ENCODE measurements at regions not wholly inside any gene's neighbourhood (a gene's known extent, or its start where the extent isn't known, plus 50 kb on each side); places are given as distances from the start of the nearest gene placed in this dataset.
A peak's percentile ranks its signal among the peaks of the same experiment; 100 is the strongest.
"Not testable (repeated sequence)": the region's sequence is repeated elsewhere in the genome, so short reads cannot be mapped to it uniquely, and the experiment has no call there.

GRCh38 chr12:102726686-102727085 lies 190.4 kb downstream of the PAH start:
- DNase-seq = no peak

DNA sequence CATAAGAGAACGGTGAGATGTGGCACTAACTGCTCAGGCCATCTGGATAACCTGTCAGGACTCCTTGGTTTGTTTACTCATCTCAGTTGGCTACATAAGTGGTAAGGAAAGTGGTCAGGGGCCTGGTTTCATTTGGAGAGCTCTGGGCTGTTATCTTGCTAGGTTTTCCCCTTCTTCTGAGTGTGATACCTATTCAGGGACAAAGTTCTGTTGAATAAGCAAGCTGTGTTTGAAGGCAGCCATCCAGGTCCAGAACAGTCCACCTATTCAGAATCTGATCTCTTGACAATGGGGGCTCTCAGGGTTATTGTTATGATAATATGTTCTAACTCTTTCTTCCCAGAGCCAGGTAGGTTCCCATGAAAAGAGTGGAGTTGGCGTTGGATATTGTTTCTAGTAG lies 194.9 kb downstream of the PAH start:
- DNase-seq = no peak

DNA sequence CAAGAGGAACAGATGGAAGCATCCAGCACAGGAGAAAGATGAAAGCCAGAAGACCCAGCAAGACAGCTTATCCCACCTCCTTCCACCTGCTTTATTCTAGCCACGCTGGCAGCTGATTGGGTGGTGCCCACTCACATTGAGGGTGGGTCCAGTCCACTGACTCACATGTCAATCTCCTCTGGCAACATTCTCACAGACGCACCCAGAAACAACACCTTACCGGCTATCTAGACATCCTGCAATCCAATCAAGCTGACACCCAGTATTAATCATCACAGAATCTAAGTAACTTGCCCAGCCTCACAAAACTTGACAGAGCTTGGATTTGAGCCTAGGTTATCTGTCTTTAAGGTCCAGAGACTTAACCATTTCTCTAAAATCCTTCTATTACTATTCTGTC lies 208.9 kb downstream of the PAH start:
- DNase-seq = no peak

GRCh38 chr12:102702447-102703114 lies 214.5 kb downstream of the PAH start:
- peak; percentile 6 to 31 for DNase-seq

DNA sequence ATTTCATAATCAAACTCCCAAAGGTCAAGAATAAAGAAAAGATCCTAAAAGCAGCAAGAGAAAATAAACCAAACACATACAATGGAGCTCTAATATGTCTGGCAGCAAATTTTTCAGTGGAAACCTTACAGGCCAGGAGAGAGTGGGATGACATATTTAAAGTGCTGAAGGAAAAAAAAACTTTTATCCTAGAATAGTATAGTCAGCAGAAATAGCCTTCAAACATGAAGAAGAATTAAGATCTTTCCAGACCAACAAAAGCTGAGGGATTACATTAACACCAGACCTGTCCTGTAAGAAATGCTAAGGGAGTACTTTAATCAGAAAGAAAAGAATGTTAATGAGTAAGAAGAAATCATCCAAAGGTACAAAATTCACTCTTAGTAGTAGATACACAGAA lies 215.7 kb upstream of the IGF1 start:
- no peak for DNase-seq

DNA sequence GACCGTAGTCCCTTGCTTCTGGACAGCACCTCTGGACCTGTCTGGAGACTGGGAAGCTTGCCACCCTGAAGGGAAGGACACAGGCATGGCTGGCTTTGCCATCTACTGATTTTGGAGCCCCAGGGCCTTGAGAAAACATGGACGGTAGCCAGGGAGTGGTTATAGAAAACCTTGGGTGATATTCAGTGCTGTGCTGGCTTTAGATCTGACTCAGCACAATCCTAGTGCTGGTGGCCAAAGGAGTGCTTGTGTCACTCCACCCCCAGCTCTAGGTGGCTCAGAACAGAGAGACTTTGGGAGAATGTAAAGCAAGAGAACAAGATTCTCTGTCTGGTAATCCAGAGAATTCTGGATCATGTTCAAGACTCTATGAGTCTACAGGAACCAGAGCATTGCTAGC lies 214.5 kb upstream of the IGF1 start:
- DNase-seq = no peak

DNA sequence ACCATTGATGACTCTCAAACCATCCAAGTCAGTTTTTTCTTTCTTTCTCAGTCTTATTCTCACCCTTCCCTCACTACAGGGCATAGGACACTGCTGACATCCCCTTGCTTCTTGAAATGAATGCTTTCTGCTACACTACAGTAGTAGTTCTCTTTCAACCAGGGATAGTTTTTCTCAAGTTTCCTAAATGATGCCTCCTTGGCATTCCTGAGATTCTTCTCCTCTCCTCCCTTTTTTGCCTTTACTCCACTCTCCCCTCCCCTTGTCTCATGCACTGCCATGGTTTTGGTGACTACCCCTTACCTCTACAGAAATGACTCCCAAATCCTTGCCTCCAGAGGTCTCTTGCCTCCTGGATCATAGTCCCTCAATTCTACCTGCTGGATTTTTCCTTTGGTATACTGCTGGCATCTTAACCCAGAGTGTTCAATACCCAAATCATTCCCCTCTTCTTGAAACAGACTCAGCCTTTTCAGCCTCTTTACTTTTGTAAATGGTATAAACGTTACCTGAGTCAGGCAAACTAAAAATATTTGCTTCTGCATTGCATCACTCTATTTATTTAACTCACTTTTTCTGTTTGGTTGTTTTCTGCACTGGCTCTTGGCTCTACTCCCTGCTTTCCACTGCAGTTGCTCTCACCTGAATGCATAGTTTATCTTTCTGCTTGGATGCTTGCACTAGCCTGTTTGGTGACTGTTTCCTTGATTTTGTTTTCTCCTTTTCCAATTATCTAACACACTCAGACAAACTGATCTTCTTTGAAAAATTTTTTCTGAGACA lies 211.6 kb upstream of the IGF1 start:
- DNase-seq = no peak

DNA sequence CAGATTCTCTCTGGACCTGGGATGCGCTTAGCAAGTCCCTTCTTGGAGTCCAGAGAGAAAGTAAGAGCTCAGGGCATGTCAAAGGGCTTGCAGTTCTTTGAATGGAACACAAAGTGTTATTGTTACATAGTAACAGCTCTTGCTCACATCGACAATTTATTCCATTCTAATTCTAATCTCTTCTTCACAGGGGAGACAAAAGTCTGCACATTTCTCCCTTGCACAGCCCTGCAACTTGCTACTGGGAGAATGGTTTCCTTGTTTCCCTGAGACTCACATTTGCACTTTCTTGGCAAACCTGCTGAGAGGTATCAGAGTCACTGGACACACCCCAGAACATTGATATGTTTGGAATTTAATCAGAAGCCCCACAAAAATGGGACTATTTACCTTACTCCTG lies 209.9 kb upstream of the IGF1 start:
- DNase-seq = no peak

DNA sequence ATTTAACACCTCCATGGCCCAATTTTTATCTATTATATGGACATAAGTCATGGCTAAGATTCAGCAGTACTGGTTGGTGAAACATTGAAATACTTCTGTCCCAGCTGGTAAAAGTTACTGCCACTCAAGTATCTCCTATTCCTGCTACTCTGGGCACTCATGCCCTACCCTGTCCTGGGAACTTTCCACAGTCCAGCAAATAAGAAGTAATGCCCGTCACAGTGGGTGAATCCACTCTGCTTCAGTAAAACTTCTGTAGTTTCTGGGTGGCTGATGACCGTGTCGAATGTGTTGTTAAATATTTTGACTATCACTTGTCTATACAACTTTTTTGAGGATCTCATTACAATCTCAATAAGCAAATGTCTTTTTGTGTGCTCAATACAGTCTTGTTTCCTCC lies 209.3 kb upstream of the IGF1 start:
- no peak for DNase-seq

GRCh38 chr12:102687523-102687922 lies 207.2 kb upstream of the IGF1 start:
- DNase-seq = no peak

DNA sequence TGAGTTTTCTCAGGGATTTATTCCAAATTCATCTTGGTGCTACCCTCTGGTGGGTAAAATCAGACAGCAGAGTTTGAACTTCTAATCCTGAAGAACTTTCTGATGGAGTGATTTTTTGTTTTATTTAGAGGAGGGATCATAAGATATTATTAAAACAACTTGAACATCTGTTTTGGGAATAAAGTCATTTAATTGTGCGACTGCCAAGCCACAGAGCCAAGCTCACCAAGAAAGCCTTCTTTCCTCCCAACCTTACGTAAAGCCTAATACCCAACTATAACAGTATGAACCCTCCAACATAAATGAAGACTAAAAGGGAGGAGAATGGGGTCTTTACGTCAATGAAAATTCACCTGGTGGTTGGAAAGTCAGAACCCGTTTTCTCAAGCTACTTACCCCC lies 205.5 kb upstream of the IGF1 start:
- DNase-seq = no peak

DNA sequence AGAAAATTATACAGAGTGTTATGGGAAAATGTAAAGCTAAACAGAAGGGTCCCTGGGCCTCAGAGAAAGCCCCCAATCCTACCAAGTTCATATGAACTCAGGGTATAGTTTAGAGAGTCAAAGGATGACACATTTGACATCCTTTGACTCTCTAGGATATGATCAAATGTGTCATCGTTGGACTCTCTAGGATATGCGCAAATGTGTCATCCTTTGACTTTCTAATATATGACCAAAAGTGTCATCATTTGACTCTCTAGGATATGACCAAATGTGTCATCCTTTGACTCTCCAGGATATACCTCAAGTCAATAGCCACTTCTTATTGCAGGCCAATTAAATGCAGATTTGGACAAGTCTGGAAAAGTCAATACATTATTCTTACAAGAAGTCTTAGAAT lies 204.8 kb upstream of the IGF1 start:
- no peak for DNase-seq

- DNase-seq = no peak
Observed at GRCh38 chr12:102682366-102683289, 202.3 kb upstream of the IGF1 start.

GRCh38 chr12:102681747-102682146 lies 201.4 kb upstream of the IGF1 start:
- no peak for DNase-seq

DNA sequence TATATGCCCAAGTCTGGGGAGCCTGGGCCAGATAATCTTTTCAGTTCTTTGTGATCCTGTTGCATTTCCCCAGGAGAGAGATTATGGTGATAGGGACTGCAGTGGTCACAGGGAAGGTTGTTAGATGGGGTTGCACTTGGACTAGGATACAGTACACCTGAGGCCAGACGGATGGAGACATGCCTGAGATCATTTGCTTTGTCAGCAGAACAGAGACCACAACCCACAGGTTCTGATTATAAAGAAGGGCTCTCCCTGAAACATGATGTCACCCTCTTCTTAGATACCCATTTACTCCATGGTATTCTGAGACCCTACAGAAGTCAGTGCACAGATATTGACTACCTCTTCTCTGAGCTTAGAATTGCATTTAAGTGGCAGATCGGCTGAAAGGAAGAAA lies 200.9 kb upstream of the IGF1 start:
- DNase-seq = no peak

- DNase-seq = no peak
Observed at GRCh38 chr12:102680304-102680703, 199.9 kb upstream of the IGF1 start.

GRCh38 chr12:102676812-102677211 lies 196.4 kb upstream of the IGF1 start:
- no peak for DNase-seq

DNA sequence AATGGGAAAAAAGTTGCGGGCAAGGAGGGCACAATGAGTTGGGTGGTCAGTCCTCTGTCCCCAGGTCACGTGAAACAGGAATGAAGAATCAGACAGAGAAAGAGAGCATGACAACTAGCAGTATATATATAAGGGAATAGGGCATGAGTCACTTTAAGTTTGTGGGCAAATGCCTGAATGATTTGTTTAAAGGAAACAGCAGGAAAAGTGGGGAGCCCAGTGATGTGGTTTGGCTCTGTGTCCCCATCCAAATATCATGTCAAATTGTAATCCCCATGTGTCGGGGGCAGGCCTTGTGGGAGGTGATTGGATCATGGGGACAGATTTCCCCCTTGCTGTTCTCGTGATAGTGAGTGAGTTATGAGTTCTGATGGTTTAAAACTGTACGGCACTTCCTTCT lies 195.3 kb upstream of the IGF1 start:
- no peak for DNase-seq

DNA sequence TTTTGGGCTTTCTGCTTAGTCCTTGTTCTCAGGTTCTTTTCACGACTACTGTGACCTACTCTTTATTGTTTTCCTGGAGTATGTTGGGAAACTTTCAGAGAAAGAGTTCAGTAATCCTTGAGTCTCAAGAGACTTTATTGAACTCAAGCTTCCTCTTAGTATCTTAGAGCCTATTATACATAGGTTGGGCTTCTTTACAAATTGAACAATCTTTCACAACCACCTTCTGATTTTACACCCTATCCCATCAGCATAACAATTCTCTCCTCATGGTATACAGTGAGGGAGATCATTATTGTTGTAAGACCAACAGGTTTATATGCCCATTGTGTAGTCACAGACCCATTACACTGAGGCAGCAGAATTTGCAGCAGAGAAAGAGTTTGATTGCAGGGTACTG lies 193.2 kb upstream of the IGF1 start:
- no peak for DNase-seq

- DNase-seq = not testable (repeated sequence)
Observed at GRCh38 chr12:102672212-102672611, 191.8 kb upstream of the IGF1 start.

DNA sequence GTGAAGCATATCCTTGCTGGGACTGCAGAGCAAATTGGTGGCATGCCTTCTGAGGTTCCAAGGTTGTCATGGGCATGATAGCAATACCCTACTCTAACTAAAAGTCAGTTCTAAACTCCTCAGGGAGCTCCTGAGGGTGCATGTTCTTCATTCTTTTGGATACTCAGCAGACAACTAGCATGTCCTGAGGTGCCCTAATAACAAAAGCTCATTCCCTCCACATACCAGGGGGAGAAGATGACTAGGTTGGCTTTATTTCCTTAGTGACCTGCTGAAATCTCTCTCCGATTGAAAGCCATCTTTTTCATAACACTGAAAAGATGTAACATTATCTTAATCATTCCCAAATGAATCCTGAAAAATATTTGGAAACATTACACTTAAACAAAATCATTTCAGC lies 188.7 kb upstream of the IGF1 start:
- DNase-seq = no peak

DNA sequence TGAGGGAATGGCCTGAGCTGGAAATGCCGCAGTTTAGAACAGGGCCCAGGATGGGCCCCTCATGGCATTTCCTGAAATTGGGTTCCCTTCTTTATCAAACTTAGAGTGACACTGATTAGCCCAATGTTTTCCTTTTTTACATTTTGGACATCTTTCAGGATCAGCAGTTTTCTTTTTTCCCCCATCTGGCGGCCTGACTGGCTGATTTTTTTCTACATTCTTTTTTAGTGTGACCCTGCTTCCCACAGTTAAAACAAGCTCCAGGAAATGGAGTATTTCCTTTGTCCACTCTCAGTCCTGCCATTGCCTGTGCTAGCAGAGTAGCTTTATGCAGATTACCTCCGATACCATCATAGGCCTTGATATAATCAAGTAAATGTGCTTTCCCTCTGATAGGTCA lies 185.8 kb upstream of the IGF1 start:
- DNase-seq = not testable (repeated sequence)

GRCh38 chr12:102659200-102659911 lies 179.0 kb upstream of the IGF1 start:
- no peak for DNase-seq
